ENCODE measurements at regions not wholly inside any gene's neighbourhood (a gene's known extent, or its start where the extent isn't known, plus 50 kb on each side); places are given as distances from the start of the nearest gene placed in this dataset.
A peak's percentile ranks its signal among the peaks of the same experiment; 100 is the strongest.
"Not testable (repeated sequence)": the region's sequence is repeated elsewhere in the genome, so short reads cannot be mapped to it uniquely, and the experiment has no call there.

GRCh38 chr5:92863666-92864065, 717.4 kb downstream of the NR2F1-AS1 start:
- DNase-seq, result no peak

- no peak for DNase-seq
Observed at GRCh38 chr5:92861531-92862285, 719.3 kb downstream of the NR2F1-AS1 start.

- DNase-seq, result no peak
Observed at GRCh38 chr5:92860061-92860460, 721.0 kb downstream of the NR2F1-AS1 start.

DNA sequence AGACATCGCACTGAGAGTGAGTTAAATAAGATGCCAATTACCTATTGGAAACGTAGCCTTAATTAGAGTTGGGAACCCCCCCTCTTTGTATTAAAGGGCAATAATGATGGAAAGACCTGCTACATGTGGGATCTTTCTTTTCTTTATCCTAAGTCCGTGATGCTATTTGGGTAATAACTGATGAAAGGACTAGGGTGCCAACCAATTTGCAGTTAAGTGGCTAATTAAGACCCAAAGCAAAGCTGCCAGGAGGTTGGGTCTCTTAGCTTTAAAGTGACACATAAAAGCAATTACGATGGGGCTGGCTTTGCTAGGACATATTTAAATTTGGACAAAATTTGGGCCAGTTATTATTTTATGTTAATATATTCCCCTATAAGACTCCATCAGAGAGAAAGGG, 728.8 kb downstream of the NR2F1-AS1 start:
- no peak for DNase-seq

DNA sequence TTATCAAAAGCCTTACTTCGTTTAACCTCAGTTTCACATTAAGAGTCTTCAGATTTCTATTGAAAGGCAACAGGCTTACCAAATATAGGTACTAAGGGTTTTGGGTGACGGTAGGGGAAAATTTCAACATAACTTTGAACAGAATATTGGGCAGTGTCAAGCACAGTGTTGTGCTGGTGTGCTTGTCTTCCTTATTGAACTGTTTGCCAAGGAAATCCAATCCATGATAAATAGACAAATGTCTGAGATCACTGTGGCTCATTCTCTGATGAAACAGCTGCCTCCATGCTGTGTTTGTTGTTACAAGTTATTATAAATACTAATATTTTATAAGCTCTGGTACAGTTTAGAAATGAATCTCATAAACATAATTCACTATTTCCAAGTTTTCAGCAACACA, 730.1 kb downstream of the NR2F1-AS1 start:
- no peak for DNase-seq

DNA sequence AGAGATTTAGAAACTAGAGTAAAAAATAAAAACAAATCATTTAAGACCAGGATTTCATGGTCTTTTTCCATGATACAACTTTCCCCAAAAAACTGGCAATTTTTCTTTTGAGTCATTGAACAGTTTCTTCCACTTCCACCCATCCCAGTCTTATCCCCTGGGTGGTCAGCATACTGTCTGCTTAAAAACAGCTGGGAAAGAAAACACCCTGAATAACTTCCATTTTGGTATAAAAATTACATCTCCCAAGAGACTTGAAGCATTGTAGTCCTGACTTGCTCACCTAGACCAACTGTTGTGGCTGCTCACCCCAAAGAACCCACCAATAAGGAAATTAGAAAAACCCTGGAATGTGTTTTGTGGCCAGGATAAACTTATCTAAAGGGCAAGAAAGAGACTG, 731.3 kb downstream of the NR2F1-AS1 start:
- DNase-seq, result peak; percentile 4

GRCh38 chr5:92841604-92842155, 739.3 kb downstream of the NR2F1-AS1 start:
- no peak for DNase-seq

- DNase-seq, result no peak
Observed at GRCh38 chr5:92838253-92838652, 742.8 kb downstream of the NR2F1-AS1 start.

- peak; percentile 77 for DNase-seq
Observed at GRCh38 chr5:92836855-92837755, 743.9 kb downstream of the NR2F1-AS1 start.

DNA sequence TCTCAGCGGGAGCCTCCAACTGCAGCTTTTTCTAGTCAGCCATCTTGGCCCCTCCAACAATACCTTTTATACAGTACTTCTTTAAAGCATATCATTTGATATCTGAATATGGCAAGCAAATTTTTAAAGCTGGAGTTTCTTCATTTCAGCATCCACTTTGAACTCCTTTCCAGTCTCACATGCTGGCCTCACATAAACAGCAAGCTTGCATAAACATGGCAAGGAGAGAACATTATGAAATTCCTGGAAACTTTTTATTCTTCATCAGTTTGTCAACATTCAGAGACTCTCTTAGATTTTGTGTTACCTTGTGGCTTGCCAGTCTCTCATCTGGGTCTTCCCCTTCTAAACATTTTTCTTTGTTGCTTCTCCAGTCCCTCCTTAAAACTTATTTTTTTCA, 745.3 kb downstream of the NR2F1-AS1 start:
- no peak for DNase-seq

DNA sequence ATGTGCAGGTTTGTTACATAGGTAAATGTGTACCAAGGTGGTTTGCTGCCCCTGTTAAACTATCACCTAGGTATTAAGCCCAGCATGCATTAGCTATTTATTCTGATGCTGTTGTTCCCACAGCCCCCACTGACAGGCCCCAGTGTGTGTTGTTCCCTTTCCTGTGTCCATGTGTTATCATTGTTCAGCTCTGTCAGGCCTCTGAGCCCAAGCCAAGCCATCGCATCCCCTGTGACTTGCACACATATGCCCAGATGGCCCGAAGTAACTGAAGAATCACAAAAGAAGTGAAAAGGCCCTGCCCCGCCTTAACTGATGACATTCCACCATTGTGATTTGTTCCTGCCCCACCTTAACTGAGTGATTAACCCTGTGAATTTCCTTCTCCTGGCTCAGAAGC, 757.5 kb downstream of the NR2F1-AS1 start:
- DNase-seq, result not testable (repeated sequence)

DNA sequence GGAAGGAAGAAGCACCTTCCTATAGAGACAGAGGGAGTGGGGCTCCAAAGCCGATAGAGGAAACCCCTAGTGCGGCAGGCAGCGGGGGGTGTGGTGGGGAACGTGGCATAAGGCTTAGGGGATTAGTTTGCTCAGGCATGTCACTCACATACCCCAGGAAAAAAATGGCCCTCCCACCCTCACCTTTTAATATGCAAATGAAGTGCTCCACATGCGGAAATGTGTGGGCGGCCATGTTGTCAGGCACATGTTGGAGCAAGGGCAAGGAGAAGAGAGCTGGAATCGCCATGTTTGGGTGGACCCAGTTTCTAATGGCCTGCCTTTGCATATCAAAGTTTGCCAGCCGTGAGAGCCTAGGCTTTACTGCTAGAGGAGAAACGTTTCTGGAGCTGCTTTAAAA, 758.8 kb downstream of the NR2F1-AS1 start:
- no peak for DNase-seq

DNA sequence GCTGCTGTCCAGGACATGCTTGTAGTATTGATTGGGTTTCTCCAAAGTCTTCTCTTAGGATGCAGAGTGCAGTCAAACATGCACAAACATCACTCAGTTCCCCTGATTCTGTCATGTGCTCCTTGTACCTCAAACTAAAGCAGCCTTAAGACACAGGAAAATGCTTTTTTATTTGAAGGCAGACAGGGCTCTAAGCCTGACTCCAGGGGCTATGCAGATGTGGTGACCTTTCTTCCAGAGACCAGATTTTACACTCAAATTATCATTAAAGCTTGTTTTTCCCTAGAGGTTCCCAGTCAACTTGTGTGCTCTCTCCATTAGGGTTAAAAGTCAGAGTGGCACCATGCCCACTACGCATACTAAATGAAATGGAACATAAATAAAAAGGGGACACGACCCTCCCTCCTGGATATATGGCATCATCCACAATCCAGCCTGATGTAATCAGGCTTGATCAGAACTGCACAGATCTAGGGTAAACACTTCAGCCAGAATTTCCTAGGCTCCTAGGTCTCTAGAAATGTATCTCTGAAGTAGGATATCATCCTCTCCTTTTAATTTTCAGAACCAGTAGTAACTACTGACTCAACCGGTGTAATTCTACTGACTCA, 771.1 kb downstream of the NR2F1-AS1 start:
- no peak for DNase-seq

- DNase-seq, result no peak
Observed at GRCh38 chr5:92808474-92808873, 772.5 kb downstream of the NR2F1-AS1 start.

DNA sequence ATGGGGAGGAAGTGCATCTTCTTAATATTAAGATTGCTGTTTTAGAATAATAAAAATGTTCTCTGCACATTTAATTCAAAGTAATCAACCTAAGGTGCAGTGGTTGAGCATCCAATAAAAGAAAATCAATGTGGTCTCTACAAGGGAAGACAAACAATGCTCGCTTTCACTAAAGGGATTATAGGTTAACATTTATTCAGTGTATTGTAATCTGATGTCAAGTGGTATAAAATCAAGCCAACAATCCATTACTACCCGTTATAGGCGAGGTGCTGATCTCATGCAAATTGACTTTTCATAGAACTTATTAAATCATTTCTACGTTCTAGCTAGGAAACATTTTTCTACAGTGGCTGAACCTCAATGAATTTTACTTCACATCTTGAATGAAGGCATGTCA, 773.9 kb downstream of the NR2F1-AS1 start:
- no peak for DNase-seq

GRCh38 chr5:92805446-92805845, 775.6 kb downstream of the NR2F1-AS1 start:
- no peak for DNase-seq

- DNase-seq, result no peak
Observed at GRCh38 chr5:92801911-92802310, 779.1 kb downstream of the NR2F1-AS1 start.

- peak; percentile 50 for DNase-seq
Observed at GRCh38 chr5:92800365-92800764, 780.7 kb downstream of the NR2F1-AS1 start.

- no peak for DNase-seq
Observed at GRCh38 chr5:92795633-92796032, 785.4 kb downstream of the NR2F1-AS1 start.

DNA sequence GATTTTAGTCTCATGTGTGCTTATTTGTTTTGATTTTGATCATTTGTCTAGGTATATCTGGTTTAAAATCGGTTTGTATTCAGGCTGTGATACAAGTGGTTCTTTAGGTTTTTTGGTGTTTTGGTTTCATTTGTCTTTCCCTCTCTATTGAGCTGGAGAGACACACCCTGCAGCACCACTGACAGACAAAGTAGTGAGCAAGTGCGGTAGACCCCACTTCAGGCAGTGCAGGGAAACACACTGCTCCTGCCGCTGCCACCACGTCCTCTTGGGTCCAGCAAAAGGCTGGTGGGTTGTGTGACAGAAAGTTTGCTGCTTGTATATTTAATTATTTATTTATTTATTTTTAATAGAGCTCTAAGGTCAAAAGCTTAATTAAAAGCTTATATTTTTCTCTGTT, 801.0 kb downstream of the NR2F1-AS1 start:
- no peak for DNase-seq

- no peak for DNase-seq
Observed at GRCh38 chr5:92779536-92779935, 801.5 kb downstream of the NR2F1-AS1 start.

- no peak for DNase-seq
Observed at GRCh38 chr5:92778261-92778660, 802.8 kb downstream of the NR2F1-AS1 start.

DNA sequence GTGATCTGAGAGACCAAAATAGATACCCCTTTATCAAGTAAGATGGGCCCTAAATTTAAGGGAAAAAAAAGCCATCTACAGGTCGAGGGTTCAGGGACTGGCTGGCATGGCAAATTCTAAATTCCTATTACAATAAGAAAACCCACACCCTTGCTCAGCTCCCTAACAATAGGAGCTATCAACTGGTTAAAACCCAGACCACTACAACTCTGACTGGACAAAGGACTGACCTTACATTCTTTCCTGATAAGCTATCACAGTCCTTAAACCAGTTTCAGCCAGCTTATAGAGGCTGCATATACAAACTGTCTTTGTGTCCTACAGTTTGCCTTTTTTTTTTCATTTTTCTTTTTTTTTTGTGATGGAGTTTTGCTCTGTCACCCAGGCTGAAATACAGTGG, 803.6 kb downstream of the NR2F1-AS1 start:
- no peak for DNase-seq

All from fibroblast of skin of back (primary cell).